Erythroblast (primary cell): ENCODE measurements at regions not wholly inside any gene's neighbourhood (a gene's known extent, or its start where the extent isn't known, plus 50 kb on each side); places are given as distances from the start of the nearest gene placed in this dataset.
"Not testable (repeated sequence)": the region's sequence is repeated elsewhere in the genome, so short reads cannot be mapped to it uniquely, and the experiment has no call there.

ENCODE experiments used
- DNase-seq, 2 experiments: peaks; one replicate each; lab custom pipeline; 2025; lab: John Stamatoyannopoulos, UW
- GATA1 ChIP-seq: IDR thresholded peaks from 2 replicates; pipeline ENCODE4 v1.6.1; 2011; ENCODE audit warnings: low read depth, mild to moderate bottlenecking, control low read depth, low read length, moderate library complexity
- POLR2A ChIP-seq: IDR thresholded peaks from 2 replicates; pipeline ENCODE4 v1.6.1; 2011; ENCODE audit warnings: mild to moderate bottlenecking, low read length

DNA sequence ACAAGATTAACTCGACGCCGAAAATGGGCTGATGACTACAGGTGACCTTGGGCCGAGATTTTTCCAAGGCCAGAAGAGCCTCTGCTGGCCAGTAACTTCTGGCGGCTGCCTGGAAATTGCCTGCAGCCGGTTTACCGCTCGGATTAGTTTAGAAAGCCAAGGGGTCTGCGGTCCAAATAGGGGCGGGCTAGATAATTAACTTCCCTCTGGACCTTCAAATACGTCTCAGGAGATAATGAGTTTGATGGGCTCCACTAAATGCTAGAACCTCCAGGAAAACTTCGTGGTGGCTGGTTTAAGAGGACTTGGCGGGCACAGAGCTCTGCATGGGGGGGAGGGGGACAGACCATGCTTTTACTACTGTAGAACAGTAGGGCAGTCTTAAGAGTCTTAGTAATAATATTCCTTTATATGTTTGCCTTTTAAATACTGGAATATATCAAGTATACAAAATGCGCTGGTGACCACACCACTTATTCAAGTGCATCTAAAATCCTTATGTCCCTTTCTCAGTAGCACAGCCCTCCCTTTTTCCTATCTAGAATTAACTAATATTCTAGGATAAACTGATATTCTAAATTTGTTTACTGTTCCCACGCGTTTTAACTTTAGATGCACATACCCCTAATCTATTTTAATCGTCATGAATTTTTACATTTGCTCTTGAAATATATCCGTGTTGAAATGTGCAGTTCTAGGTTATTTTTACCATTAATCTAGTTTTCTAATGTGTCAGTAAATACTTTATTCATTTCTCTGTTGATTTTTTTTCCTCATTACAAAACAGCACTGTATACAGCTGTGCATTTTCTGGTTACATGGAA lies 107.5 kb upstream of the PRSS16 start:
- peak; percentile 79 to 80 for DNase-seq
- TF ChIP-seq GATA1 (no peak), POLR2A (peak; percentile 93)

DNA sequence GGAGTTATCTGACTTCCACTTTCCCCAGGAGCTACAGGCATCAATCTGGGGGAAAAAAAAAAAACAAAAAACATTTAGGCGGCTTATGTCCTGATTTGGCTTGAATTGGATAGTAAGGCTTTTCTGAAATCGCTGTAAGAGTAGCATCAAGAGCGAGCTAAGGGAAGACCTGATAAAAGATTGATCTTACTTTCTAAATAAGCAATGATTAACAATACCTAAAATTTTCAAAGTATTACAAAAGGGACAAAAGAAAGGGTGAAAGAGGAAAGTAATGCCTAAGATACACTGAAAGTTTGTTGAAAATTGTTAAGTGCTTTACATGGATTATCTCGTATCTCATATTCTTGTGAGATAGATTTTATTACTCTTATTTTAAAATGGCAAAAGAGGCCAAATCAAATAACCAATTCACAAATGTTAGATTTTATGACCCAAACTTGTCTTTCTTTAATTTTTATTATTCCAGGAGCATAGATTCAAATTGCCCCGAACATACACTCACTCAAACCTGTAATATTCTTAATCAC lies 106.4 kb upstream of the PRSS16 start:
- TF ChIP-seq GATA1, result no peak
- TF ChIP-seq POLR2A, result no peak
- DNase-seq, result no peak

DNA sequence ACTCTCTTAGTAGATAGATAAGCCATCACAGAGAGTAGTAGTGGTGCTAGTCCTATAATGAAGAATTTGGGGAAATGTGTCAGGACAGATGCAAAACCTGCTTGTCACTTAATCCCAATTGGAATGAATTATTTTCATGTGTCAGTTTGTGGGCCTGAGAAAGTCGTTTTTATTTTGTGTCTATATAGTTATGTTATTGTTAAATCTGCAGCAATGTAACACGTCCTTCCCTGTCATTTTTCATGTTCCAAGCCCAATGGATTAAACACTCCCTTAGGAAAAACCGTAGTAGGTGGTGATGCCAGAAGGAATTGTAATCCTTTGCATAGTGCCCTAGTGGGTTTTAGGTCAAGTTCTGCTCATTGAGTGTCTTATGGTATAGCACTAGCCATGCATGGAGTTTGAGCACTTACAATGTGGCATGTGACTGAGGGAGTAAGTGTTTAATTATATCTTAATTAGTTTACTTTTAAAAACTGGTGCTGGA lies 105.9 kb upstream of the PRSS16 start:
- TF ChIP-seq POLR2A (peak; percentile 37), GATA1 (no peak)
- no peak for DNase-seq

DNA sequence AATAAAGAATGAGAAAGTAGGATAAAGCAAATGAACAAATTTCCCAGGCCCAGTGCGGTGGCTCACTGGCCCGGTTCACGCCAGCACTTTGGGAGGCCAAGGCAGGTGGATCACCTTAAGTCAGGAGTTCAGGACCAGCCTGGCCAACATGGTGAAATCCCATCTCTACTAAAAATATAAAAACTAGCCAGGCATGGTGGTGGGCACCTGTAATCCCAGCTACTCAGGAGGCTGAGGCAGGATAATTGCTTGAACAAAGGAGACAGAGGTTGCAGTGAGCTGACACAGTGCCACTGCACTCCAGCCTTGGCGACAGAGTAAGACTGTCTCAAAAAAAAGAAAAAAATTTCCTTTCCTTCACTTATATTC lies 104.5 kb upstream of the PRSS16 start:
- not testable (repeated sequence) for DNase-seq

DNA sequence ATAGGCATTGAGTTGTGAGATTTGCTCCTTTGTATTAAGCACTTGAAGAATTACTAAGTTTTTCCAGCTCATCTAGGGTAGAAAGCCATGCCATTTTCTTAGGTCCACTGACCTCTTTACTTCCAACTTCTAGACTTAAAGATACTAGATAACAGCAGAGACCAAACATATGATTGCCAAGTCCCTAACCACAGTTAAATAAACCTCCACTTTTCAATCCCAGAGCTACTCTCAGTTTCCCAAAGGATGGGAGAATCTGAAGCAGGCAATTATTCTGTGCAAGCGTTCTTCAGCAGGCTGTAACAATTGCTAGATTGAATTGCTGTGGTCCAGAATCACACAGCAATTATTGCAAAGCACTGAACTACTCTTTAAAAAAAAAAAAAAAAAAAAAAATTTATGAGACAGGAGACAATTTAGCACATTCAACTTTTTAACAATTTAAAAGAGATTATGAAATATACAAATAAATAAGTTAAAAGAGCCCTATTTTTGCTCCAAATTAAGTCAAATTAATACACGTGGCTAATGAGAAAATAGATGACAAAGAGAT lies 104.0 kb upstream of the PRSS16 start:
- DNase-seq, result no peak
- no peak for TF ChIP-seq POLR2A
- TF ChIP-seq GATA1, result no peak

DNA sequence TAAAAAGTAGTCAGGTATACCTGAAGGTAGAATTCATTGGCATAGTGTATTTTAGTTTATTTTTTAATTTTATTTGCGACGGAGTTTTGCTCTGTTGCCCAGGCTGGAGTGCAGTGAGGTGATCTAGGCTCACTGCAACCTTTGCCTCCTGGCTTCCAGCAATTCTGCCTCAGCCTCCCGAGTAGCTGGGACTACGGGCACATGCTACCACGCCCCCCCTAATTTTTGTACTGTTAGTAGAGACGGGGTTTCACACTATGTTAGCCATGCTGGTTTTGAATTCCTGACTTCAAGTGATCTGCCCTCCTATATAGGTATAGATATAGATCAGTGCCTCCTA lies 102.8 kb upstream of the PRSS16 start:
- TF ChIP-seq GATA1, result no peak
- no peak for TF ChIP-seq POLR2A
- peak; percentile 62 to 66 for DNase-seq

DNA sequence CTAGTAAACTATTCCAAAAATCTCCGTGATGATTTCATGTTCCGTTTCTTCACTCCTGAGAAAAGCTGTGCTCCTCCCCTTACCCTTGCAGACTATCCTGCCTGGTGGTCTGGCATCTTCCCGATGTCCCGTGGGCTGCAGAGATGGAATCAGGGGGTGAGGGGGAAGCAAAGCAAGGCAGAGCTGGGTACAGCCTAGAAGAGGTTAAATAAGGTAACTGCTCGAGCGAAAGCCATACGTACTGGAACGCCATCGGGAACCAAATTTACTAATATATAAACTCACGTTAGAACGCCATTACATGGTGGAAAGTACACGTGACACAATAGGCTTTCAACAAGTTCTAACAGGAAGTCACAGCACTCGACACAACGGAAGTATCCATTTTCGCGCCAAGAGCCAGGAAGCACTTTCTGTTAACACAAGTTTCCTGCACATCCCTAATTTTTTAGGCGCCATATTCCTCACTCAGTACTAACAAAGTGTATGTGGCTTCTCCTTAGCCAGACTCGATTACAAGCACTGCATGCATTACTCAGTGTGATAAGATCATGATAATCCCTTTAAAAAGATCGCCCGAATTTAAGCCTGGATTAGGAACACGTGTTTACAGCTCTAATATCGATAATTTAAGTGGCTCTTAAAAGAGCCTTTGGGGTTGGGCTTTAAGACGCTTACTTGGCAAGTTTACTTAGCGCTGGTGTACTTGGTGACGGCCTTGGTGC lies 101.6 kb upstream of the PRSS16 start:
- TF ChIP-seq GATA1 (no peak), POLR2A (peak; percentile 94)
- peak; percentile 92 to 94 for DNase-seq

DNA sequence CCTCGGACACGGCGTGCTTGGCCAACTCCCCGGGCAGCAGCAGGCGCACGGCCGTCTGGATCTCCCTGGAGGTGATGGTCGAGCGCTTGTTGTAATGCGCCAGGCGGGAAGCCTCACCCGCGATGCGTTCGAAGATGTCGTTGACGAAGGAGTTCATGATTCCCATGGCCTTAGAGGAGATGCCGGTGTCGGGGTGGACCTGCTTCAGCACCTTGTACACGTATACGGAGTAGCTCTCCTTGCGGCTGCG lies 101.1 kb upstream of the PRSS16 start:
- TF ChIP-seq POLR2A, result peak; percentile 79
- DNase-seq, result not testable (repeated sequence)

DNA sequence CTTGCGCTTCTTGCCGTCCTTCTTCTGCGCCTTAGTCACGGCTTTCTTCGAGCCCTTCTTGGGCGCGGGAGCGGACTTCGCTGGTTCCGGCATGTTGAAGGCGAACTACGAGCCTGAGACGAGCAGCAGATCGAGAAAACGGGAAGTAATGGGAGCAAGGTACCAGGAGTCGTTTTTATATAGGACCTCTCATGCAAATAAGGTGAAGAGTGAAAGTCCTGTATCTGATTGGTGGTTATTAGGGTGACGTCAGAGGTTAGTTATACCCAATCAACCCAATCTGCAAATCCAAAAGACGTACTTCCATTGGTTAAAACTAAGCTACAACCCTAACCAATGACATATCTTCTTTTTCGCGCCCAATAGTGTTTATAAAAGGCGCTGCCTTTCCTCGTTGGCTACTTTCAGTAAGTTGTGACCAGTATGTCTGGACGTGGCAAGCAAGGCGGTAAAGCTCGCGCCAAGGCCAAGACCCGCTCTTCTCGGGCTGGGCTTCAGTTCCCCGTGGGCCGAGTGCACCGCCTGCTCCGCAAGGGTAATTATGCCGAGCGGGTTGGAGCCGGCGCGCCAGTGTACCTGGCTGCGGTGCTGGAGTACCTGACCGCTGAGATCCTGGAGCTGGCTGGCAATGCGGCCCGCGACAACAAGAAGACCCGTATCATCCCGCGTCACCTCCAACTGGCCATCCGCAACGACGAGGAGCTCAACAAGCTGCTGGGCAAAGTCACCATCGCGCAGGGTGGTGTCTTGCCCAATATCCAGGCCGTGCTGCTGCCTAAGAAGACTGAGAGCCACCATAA lies 100.6 kb upstream of the PRSS16 start:
- TF ChIP-seq POLR2A (peak; percentile 98), GATA1 (no peak)
- DNase-seq, result peak; percentile 97 to 99

DNA sequence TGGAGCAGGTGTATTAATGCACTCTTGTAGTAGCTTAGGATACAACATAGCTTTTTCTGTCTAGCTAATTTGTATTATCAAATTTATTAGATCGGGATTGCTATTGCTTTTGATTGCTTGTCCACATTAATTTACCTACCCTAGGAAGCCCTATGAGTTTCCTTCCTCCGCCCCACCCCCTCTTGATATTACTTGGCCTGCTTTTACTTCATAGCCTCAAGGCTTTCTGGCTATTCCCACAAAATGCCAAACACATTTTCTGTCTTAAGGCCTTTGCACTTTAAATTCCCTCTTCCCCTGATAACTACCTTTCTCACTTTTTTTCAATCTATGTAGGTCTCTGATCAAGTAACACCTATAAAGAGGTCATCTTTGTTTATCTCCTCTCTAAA lies 99.1 kb upstream of the PRSS16 start:
- TF ChIP-seq POLR2A, result no peak
- no peak for TF ChIP-seq GATA1
- peak in 1 of 2 experiments; percentile 48 for DNase-seq

DNA sequence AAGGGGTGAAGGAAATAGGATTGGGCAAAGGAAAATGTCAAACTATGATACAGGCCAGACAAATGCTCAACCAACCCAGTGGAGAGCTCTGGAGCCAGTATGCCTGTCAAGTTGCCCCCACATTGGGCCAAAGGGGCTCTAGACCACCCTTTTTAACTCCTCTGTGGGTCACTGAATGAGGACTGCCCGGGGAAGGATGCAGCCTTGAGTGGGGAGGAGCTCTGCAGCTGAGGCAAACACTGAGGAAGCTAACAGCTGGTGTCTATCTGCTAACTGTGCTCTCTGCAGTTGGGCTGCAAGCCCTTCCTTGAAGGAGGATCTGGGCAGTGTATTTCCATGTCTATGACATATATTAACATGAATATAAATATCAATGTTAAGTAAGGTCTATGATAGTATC lies 98.4 kb upstream of the PRSS16 start:
- peak in 1 of 2 experiments; percentile 45 for DNase-seq
- TF ChIP-seq GATA1, result no peak

DNA sequence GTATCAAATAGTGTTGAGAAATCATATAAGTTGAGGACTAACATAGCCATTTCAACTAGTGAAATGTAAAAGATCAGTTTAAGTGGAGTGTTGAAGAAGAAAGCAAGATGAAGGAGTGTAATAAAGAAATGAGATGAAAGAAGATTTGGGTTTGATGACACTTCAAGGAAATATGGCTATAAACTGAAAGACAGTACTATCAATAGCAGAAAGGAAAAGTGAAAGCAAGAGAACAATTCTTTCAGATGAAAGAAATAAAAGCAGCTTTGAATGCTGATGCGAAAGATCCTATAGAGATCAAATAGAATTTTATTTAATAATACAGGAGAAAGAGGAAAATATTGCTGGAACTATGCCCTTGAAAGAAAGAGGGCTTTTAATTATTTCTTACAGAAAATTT lies 92.8 kb upstream of the PRSS16 start:
- TF ChIP-seq GATA1 (no peak), POLR2A (no peak)

DNA sequence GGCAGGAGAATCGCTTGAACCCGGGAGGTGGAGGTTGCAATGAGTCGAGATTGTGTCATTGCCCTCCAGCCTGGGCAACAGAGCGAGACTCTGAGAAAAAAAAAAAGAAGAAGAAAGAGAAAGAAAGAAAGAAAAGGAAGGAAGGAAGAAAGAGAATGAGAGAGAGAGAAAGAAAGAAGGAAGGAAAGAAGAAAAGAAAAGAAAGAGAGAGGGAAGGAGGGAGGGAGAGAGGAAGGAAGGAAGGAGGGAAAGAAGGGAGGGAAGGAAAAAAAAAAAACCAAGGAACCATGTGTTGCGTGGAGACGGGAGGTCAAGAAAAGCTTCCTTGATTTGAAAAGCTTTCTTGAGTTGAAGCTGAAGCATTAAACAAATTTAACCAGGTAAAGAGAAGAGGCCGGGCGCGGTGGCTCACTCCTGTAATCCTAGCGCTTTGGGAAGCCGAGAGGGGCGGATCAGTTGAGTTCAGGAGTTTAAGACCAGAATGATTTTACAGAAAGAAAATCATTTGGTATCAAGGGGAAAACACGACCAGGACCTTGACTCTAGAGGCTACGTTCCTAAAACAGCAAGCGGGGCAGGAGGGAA lies 90.5 kb upstream of the PRSS16 start:
- DNase-seq, result no peak
- TF ChIP-seq POLR2A, result no peak
- no peak for TF ChIP-seq GATA1

More for the DNA sequence above, 92.8 kb upstream of the PRSS16 start:
- no peak for DNase-seq
